Adrenal gland (tissue), 5 donors: ENCODE measurements at regions not wholly inside any gene's neighbourhood (a gene's known extent, or its start where the extent isn't known, plus 50 kb on each side); places are given as distances from the start of the nearest gene placed in this dataset.

ENCODE experiments used
- CTCF ChIP-seq, 6 experiments: fragments of 450-650 bp in 4 of 6; fragments of 200-600 bp in 2 of 6; sonication (generic) in 1 of 6; IDR thresholded peaks; 1 replicate in 5 of 6; 2 replicates in 1 of 6; pipeline versions ENCODE4 v1.5.1 to v1.8.0; 2016 to 2021; ENCODE audit warnings: antibody characterized with exemption in 6 of 6, mild to moderate bottlenecking in 2 of 6, moderate library complexity in 1 of 6
- POLR2A ChIP-seq, 2 donors: fragments of 450-650 bp; IDR thresholded peaks; one replicate each; pipeline ENCODE4 v1.6.1; 2017; ENCODE audit warnings: antibody characterized with exemption in 2 of 2, mild to moderate bottlenecking in 2 of 2, moderate library complexity in 1 of 2
- donor health status: DM: no; HTN: no; CAD: no.

- TF ChIP-seq CTCF (IDR thresholded peaks at IDR 0.05) (no peak), POLR2A (IDR thresholded peaks at IDR 0.05) (no peak)
Observed at GRCh38 chr5:141762790-141763368, 80.8 kb upstream of the ARAP3 start.
